Activated CD8-positive, alpha-beta memory T cell treated with anti-CD3 and anti-CD28 coated beads for 48 hours (primary cell): ENCODE measurements at regions not wholly inside any gene's neighbourhood (a gene's known extent, or its start where the extent isn't known, plus 50 kb on each side); places are given as distances from the start of the nearest gene placed in this dataset.

Experiments used
- DNase-seq, 3 experiments: peaks; one replicate each; pipeline ENCODE4 v3.0.0-alpha.2; 2020; ENCODE audit warnings: low read depth in 2 of 3, low spot score in 2 of 3

- DNase-seq = no peak
Observed at GRCh38 chr2:196480653-196481323, 158.7 kb upstream of the CCDC150 start.

DNA sequence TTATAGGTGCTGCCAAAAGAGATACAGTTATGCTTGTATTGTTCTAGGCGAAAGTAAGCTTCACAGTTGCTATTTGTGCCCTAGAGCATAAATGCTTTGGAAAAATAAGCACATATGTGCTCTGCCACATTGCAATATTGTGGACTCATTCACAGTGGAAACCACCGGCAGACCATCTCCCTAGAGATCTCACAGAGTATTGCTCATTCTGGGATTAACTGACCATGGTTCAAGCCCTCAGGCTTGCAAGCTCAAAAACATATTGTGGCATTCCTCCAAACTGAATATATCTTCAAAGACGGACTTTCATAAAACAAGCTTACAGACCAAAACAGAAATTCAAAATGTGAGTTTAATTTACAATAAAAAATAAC lies 158.2 kb upstream of the CCDC150 start:
- no peak for DNase-seq

DNA sequence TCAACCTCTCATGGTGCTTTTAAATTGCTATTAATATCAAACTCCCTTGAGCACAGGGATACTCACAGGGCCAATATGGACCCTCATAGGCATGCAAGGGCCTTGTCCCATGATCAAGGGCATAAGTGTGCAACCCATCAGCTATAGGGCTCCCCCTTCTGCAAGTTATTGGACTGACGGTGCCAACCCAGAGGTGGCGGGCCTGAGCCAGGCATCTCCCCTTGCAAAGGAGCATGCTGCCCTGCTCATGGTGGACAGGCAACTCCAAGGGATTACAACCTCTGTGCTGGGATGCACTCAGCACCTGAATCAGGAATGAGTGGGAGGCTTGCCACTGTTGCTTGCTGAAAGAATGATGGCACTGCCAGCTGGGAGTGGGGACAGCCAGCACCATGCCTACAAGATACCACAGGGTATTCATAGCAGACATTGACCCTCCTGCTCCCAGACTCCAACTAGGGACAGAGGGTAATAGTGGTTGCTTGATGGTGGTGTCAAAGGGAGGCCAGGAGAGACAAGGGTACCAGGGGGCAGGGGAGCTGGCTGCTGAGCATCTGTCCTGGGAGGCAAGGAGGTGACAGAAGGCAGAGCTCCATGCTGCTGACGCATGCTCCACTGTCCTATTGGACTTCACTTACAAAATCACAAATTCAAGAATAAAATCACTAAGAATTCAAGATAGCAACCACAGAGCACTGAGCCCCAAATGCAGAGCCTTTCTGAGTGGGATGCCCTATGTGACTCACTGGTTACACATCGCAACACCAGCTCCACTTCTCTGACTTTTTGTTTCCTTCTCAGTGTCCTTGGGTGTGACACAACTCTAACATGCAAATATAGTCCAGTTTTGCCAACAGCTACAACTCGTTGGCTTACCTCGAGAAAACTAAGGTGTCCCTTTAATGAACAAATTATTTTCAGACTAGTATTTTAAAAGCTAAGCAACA lies 157.1 kb upstream of the CCDC150 start:
- DNase-seq = no peak

DNA sequence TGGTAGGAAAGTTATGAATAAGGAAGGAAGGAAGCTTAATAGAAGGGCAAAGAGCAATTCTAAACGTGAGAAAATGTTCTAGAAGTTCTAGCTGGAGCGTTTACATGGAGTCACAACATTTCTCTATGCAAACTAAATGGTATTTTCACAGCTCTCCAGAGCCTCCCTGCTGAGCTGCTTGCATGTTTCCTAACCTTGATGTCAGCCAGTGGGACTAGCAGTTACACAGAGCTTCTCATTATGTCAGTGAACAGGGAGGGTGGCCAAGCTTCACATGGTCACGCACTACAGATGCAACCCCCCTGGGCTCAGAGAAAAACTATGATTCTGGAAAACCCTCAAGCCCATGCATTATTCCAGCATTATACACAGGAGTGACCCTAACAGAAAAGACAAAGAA lies 153.4 kb upstream of the CCDC150 start:
- no peak for DNase-seq

DNA sequence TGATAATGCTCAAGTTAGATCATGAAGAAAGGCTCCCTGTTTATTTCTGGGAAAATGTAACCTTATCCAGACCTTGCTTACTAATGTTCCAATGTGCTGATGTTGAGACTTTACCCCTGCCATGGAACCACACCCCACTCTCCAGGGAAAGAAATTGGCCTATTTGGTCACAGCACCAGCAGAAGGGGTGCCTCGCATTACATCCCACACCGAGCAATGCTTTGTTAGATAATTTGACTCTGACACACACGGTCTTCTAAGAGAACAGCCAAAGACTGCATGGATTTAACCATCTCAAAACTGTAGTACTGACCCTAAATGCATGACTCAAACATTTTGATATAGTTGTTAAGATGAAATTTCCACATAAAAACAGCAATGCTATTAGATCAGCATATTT lies 152.1 kb upstream of the CCDC150 start:
- no peak for DNase-seq

GRCh38 chr2:196489371-196489770 lies 150.1 kb upstream of the CCDC150 start:
- DNase-seq = no peak

DNA sequence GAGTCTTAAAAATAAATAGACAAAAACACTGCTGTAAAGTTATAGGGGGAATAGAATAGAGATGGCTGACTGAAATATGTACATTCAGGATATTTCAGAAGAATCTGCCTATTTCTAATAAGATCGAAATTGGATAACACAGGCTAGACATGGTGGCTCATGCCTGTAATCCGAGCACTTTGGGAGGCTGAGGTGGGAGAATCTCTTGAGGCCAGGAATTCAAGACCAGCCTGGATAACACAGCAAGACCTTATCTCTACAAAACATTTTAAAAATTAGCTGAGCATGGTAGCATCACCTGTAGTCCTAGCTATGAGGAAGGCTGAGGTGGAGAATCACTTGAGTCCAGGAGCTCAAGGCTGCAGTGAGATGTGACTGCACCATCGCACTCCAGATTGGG lies 146.6 kb upstream of the CCDC150 start:
- no peak for DNase-seq

DNA sequence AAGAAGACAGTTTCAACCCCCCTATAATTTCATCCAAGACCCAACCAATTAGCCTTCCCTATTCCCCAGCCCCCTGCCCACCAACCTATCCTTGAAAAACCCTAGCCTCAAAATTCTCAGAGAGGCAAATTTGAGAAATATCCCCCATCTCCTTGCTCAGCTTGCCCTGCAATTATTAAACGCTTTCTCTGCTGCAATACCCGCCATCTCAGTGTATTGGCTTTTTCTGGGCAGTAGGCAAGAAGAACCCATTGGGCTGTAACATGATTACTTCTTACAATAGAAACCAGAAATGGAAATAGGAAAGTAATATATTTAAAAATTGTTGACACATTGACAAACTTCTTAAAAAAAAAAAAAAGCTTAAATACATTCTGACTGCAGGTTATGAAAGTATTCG lies 140.6 kb upstream of the CCDC150 start:
- no peak for DNase-seq

GRCh38 chr2:196499686-196500085 lies 139.8 kb upstream of the CCDC150 start:
- no peak for DNase-seq

DNA sequence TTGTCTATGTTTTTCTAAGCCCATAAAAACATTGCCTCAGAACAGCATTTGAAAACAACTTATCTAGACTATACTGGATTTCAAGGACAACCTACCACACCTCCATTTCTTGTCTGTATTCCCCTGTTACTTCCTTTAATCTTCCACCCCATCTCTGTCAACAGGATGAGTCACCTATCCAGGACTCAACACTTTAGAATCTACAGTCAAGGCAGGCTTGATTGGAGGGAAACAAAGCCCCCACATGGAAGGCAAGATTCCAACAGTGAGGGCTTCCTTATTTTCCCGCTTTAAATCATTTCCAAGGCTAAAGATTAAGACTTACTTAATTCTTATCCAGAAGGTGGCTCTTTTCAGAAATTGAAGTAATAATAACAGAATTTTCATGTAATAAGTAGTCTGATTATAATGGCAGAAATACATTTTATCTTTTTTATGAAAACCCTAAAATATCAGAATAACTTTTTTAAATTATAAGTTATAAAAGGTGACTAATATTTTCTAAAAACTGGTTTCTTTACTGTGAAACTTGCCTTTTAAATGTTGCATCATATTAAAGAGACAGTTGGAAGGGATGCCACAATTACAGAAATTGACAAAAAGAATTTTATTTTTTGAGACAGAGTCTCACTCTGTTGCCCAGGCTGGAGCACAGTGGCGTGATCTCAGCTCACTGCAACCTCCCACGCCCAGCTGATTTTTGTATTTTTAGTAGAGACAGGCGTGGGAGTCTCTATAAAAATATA lies 138.7 kb upstream of the CCDC150 start:
- no peak for DNase-seq

- no peak for DNase-seq
Observed at GRCh38 chr2:196501836-196502235, 137.7 kb upstream of the CCDC150 start.

DNA sequence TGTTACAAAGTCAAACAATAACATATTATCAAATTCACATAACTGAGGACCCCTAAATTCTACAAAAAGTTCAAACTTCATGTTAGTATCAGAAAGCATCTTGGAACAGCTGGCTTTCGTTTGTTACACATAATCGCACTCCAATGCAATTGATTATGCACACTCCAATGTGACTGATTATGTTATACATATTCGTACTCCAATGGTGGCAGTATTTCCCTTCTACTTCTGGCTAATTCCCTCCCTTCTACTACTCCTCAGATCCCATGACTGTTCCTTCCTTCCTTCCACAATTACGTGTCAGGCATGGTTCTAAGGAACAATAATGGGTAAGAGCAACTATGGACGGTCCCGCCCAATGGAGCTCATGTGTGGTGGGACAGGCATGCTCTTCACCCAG lies 137.1 kb upstream of the CCDC150 start:
- no peak for DNase-seq

- DNase-seq = no peak
Observed at GRCh38 chr2:196503398-196503797, 136.1 kb upstream of the CCDC150 start.

GRCh38 chr2:196504788-196505187 lies 134.7 kb upstream of the CCDC150 start:
- no peak for DNase-seq

DNA sequence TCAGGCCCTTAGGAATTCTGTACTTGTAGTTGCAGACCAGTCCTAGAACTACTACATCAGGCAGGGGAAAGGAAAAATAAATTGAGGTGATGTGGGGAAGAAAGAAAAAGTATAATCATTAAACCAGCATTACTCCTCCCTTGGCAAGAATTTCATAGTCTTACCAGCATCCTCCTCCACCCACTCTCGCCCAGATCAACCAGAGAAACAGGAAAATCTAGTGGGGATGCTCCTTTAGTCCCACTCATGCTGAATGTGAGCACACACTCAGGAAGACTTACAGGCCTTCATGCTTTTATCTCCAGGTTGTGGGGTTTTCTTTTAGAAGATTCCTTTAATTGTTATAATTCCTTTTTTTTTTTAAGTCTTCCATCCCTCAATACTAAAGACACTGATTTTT lies 129.3 kb upstream of the CCDC150 start:
- DNase-seq = no peak

GRCh38 chr2:196511258-196512168 lies 128.0 kb upstream of the CCDC150 start:
- no peak for DNase-seq

- DNase-seq = no peak
Observed at GRCh38 chr2:196513796-196514526, 125.6 kb upstream of the CCDC150 start.

- no peak for DNase-seq
Observed at GRCh38 chr2:196514641-196515040, 124.9 kb upstream of the CCDC150 start.

- DNase-seq = no peak
Observed at GRCh38 chr2:196515051-196515450, 124.5 kb upstream of the CCDC150 start.

DNA sequence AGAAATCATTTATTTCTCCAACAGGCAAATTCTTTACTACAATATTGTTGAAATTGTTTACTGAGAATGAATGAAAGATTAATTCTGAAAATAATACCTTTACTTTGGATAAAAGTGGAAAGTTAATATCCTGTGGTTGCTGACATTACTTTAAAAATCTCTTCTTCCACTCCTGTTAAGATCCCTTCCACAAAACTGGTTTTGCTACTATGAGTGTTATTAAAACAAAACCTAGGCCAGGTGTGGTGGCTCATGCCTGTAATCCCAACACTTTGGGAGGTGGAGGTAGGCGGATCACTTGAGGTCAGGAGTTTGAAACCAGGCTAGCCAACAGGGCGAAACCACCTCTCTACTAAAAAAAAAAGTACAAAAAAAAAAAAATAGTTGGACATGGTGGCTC lies 123.9 kb upstream of the CCDC150 start:
- DNase-seq = no peak
